NOMO-1 treated with dmso at 0.1 percent for 144 hours (cell line): ENCODE measurements at regions not wholly inside any gene's neighbourhood (a gene's known extent, or its start where the extent isn't known, plus 50 kb on each side); places are given as distances from the start of the nearest gene placed in this dataset.

Experiments used
- DNase-seq: peaks from one replicate; lab custom pipeline; 2025; ENCODE audit not compliant: unreplicated experiment; lab: John Stamatoyannopoulos, UW

- DNase-seq = no peak
These were observed 85.4 kb upstream of the TMEM260 start for GRCh38 chr14:56494167-56494566.

- DNase-seq = no peak
These were observed 81.5 kb upstream of the TMEM260 start for GRCh38 chr14:56498112-56498511.

DNA sequence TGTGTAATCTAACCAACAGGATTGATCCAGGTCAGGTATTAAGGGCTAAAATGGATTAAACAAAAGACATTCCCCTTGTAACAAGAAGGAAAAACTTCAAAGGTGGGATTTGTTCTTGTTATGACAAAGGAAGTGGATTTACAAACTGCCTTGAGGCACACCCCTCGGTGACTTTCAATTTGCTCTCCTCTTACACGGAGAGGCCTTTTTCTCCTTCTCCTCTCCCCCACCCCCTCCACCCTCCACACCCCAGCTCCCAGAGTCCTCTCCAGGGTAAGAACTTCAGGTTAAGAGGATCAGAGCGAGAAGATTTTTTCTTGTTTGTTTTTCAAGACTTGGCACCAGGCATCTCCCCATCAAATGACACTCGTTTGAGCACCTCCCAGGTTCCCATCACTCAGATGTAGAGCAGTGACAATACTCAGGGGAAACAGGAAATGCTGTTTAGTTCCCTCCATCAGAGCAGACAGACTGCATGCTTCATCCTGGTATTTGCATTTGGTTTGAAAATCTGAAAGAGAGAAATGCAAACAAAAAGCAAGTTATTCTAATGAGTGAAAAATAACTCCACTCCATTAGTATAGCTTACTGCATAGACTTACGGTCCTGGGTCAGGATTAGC lies 77.6 kb upstream of the TMEM260 start:
- no peak for DNase-seq

GRCh38 chr14:56505361-56505760 lies 74.2 kb upstream of the TMEM260 start:
- no peak for DNase-seq

GRCh38 chr14:56512521-56512920 lies 67.1 kb upstream of the TMEM260 start:
- no peak for DNase-seq

GRCh38 chr14:56514663-56515371 lies 64.8 kb upstream of the TMEM260 start:
- no peak for DNase-seq

DNA sequence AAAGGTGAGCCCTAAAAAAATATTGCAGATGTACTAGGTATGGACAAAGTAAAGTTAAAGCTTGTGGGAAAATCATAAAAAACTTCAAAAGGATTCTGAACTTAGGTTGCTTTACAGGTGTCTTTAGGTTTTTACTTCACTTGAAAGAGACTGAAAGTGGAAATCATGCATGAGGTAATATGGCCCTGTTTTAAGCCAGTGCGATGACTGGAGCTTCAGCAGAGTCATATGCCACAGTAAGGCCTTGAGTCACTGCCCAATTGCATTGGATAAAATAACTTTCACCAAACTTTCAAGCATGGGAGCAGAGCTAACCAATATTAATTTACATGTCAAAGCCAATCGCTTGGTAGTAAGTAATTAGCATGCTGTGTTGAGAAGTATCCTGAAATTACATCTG lies 63.9 kb upstream of the TMEM260 start:
- DNase-seq = no peak

DNA sequence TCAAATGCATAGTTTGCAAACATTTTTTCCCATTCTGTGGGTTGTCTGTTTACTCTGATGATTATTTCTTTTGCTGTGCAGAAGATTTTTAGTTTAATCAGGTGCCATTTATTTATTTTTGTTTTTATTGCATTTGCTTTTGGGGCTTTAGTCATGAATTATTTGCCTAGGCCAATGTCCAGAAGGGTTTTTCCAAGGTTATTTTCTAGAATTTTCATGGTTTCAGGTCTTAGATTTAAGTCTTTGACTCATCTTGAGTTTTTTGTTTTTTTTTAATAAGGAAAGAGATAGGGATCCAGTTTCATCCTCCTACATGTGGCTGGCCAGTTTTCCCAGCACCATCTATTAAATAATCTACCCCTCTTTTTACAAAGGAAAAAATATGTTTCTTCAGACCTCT lies 57.2 kb upstream of the TMEM260 start:
- no peak for DNase-seq

- no peak for DNase-seq
These were observed 54.5 kb upstream of the TMEM260 start for GRCh38 chr14:56524971-56525677.

DNA sequence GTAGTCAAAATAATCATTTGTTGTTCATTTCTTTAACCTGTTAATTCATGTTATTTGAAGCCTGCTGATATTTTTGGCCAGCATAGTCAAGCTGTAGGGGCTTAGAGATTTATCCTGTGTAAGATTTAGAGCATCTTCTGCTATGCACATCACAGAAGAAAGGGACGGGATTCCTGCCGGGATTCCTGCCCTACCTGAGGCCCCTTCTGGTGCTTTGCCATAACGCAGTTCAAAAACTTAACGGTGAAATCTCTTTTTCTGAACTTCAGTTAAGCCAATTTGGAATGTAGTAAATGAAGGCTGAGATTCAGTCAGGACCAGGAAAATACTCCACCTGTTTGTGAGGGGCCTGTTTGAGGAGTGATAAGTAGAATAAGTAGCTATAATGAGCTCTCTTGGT lies 50.7 kb upstream of the TMEM260 start:
- DNase-seq = no peak
